KBM-7 (cell line): ENCODE measurements at regions not wholly inside any gene's neighbourhood (a gene's known extent, or its start where the extent isn't known, plus 50 kb on each side); places are given as distances from the start of the nearest gene placed in this dataset.

Experiments used
- DNase-seq: peaks from one replicate; pipeline ENCODE4 v3.0.0-alpha.2; 2015
- in situ Hi-C: fragments of 300-500 bp; cut with MboI; formaldehyde crosslinking; loops from 2 replicates; pipeline ENCODE4 v1.14.3; 2020; ENCODE audit warnings: low sequenced_read_pairs, low pct_unique_long_range_greater_than_20kb, mixed read lengths

DNA sequence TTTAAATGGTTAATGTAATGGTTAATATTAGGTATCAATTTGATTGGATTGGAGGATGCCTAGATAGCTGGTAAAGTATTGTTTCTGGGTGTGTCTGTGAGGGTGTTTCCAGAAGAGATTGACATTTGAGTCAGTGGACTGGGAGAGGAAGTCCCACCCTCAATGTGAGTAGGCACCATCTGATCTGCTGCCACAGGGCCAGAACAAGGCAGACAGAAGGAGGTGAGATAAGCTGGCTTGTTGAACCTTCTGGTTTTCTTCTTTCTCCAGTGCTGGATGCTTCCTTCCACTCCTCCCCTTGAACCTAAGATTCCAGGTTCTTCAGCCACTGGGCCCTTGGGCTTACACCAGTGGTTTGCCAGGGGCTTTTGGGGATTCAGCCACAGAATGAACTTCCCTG is 756.5 kb upstream of the LRFN5 start:
- in situ Hi-C loops: no loop called here
- no peak for DNase-seq

DNA sequence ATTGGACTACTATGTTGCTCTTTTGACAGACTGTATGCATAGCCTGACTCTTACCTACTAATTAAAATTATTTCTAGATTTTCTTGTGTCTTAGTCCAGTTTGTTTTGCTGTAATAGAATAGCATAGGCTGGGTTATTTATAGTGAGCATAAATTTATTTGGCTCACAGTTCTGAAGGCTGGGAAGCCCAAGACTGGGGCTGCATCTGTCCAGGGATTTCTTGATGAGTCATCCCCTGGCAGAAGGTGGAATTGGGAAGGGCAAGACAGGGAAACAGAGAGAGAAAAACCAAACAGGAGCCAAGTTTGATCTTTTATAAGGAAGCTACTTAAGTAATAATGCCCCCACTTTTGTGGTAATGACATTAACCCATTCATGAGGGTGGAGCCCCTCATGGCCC is 759.2 kb upstream of the LRFN5 start:
- in situ Hi-C loops: no loop called here
- DNase-seq: no peak

GRCh38 chr14:40842816-40843215 is 763.9 kb upstream of the LRFN5 start:
- in situ Hi-C loops: no loop called here
- DNase-seq: no peak

DNA sequence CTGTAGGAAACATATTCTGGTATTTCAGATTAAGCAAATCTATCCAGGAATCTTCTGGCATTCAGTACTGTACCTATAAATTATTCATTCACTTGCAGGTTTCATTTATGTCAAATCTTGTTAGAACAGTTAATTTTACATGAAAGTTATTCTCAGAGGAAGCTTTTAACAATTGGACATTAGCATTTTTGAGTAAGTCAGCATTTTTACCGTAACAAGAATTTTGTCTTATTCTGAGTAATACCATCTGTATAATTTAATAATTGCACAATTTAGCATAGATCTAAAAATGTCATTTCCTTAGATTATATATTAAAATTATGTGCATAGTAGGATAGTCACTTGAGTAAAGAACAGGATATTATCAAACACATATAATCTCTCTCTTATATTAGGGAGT is 764.8 kb upstream of the LRFN5 start:
- DNase-seq: no peak
- in situ Hi-C loops: no loop called here

DNA sequence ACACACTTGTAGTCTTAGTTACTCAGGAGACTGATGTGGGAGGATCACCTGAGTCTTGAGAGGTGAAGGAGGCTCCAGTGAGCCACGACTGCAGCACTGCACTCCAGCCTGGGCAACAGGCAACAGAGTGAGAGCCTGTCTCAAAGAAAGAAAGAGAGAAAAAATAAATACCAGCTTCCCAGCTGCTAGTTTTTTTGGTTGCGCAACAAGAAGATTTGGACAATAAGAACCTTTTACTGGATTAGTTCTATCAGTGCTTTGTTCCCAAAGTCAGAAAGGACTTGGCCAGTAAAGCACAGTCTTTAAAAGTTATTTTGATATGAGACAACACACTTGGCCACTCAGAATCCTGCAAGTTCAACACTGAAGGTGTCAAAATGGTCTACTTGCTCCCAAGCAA is 768.1 kb upstream of the LRFN5 start:
- DNase-seq: no peak
- in situ Hi-C loops: no loop called here

DNA sequence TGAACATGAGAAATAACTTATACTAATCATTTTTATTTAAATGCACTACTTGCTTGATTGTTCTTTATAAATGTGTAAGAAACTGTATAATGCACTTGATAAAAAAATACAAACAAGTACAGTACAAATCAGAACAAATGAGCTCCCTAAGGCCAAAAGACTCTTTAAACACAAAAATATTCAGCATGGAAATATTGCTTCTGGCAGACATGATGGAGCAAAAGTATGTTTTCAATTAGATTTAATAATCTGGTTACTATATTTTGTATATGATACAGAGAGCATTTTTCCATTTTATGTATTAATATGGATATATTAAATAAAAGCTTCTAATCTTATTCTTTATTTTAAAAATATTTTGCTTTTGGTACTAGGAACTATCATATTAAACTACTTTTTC is 800.2 kb upstream of the LRFN5 start:
- in situ Hi-C loops: no loop called here
- no peak for DNase-seq

- in situ Hi-C loops: no loop called here
- DNase-seq: no peak
Observed at GRCh38 chr14:40796168-40796567, 810.5 kb upstream of the LRFN5 start.

DNA sequence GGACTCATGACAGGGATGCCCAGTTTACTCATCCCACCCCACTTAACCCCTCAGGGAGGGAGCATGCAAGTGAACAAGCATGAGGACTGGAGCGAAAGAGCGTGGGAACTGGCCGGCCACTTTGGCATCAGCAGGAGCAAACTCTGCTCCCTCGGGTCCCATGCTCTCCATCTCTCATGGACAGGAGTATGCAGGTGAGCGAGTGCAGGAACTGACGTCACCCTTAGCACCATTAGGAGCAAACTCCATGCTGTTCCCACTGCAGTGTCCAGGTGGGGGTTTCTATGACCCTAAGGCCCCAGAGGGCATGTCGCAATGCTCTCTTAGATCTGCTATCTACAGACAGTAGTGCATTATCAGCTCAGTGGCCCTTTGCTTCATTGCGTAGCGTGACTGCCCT is 821.8 kb upstream of the LRFN5 start:
- DNase-seq: no peak
- in situ Hi-C loops: no loop called here

DNA sequence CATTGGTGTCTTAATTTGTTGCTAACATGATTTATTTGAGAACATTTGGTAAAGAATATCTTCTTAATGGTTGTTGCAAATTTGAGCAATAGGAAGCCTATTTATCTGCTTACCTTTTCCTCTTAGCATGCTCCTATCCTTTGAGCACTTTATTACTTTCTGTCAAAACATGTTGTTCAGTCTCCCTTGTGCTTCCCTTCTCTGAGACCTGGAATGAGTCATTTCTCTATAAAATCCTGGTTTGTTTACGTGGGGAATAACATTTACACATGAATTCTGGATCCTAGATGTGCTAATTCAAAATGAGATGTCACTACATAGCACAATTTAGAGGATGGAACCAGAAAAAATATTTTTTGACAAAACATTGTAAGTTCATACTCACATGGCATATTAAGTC is 844.0 kb upstream of the LRFN5 start:
- in situ Hi-C loops: no loop called here
- DNase-seq: no peak

DNA sequence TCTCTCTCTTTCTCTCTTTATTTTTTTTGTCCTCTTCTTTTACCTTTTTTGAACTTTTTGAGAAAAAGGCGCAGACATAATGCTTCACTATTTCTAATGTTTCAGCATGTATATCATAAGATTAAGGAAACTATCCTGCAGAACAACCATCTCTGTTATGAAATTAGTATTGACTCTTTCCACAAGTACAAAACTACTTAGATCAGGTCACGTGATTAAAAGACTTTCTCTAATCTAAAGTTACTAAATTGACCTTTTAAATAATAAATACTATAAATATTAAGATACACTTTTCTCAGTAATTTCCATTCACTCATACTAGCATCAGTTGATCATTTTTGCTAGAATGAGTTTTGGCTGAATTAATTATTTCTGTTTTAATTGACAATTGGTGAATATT is 844.5 kb upstream of the LRFN5 start:
- in situ Hi-C loops: no loop called here
- no peak for DNase-seq

DNA sequence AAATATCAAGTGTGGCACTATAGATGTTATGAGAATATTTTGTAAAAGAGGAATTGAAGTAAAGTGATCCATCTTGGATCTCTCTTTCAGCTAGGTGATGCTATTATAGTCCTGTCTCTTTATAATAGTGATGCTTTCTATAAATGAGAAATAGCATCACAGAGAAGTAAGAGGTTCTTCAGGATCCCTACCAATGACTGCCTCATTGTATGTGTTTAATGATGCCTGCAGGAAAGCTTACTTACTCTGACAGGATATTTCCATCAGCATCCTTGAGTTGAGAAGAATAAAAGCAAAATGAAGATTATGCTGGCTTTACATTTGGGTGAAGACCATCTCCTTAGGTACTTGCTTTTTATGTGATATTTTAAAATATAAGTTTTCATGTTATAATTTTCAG is 846.0 kb upstream of the LRFN5 start:
- in situ Hi-C loops: no loop called here
- no peak for DNase-seq

DNA sequence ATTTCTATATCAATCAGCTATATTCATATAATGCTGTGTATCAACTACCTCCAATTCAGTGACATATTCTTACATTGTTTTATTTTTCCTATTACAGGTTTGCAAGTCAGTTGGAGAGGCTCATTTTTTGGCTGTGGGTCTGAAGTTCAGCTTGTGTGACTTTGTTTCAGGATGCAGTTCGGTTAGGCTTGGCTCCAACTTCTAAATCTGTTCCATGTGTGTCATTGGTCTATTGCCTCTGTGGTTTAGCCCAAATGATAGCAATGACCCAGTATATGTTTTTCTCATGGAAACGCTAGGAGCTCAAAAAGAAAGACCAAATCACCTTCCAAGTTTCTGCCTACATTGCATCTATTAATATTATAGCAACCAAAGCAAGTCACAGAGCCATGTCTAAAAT is 848.6 kb upstream of the LRFN5 start:
- DNase-seq: no peak
- in situ Hi-C loops: no loop called here

DNA sequence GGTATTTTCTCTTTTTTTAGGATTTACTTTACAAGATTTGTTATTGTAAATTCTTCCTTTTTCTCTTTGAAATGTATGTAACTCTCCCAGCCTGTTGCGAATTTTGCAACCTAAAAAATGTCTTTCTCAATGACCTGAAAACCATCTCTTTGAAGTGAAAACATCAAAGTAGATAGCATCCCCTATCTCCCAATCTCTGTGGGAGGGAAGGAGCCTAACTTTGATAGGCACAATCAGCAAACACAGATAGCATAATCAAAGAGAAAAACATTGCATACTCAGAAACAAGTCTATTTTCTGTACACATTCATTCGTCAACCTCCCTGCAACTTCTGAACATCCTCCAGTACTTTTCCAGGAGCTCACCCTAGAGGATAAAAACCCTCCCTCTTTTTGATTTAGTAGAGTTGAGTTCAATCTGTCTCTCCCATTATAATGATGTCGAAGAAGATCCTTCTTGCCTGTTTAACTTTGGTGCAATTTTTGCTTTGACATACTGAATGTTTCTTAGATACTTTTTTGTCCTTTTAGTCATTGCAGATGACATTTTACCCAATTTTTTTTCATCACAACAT is 849.2 kb upstream of the LRFN5 start:
- no peak for DNase-seq
- in situ Hi-C loops: no loop called here

GRCh38 chr14:40733206-40733605 is 873.5 kb upstream of the LRFN5 start:
- DNase-seq: no peak
- in situ Hi-C loops: no loop called here

DNA sequence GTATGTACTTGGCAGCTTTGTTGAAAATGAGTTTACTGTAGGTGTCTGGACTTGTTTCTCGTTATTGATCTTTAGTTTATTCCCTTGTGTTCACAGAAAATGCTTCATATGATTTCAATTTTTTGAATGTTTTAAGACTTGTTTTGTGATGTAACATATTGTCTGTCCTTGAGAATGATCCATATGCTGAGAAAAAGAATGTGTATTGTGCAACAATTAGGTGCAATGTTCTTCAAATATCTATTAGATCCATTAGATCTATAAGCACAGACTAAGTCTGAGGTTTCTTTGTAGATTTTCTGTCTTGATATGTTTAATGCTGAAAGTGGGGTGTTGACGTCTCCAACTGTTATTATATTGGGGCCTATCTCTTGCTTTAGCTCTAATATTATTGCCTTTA is 879.6 kb upstream of the LRFN5 start:
- in situ Hi-C loops: no loop called here
- no peak for DNase-seq

DNA sequence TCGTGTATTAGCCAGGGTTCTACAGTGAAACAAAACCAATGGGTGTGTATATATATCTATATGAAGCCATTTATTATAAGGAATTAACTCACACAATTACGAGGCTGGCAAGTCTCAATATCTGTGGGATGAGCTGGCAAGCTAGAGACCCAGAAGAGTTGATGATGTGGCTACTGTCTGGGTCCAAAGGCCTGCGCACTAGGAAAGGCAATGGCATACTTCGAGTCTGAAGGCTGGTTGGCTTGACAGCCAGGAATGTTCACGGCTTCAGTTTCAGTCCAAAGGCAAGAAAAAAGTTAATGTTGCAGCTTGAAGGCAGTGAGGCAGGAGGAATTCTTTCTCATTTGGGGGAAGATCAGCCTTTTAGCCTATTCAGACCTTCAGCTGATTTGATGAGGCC is 893.3 kb upstream of the LRFN5 start:
- in situ Hi-C loops: no loop called here
- DNase-seq: no peak

DNA sequence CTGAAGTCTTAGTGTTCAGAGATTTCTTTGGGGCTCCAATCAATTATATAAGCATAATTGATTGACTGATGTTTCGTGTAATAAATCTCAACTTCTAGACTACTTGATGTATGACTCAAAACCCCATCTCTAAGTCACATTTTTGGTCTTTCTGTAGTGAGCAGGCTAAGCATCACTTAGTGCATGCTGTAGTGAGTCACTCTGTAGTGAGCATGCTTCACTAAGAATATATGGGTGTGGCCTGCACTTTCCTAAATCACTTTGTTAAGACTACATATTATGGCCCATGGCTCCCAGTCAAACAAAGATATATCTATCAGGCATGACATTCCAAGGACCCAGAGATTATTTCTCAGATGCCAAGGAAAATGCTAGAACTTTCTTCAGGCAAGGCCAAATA is 909.4 kb upstream of the LRFN5 start:
- no peak for DNase-seq
- in situ Hi-C loops: no loop called here

GRCh38 chr14:40694023-40694422 is 912.7 kb upstream of the LRFN5 start:
- in situ Hi-C loops: no loop called here
- DNase-seq: no peak

DNA sequence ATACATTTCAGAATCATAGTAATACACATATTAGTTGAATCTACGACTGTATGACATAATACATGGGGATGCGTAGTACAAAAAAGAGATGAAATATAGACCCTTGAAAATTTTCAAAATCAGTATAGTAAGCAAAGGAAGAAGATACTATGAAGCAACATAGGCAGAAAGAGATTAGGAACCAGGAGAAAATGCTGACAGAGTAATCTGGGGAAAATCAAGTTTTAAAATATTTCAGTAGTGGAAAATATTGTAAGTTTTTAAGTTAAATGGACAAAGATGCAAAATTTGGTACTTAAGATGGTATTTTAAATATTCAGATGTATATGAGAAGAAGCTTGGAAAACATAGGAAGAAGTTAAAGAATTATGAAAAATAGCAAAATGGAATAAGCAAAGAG is 915.6 kb upstream of the LRFN5 start:
- in situ Hi-C loops: no loop called here
- no peak for DNase-seq

DNA sequence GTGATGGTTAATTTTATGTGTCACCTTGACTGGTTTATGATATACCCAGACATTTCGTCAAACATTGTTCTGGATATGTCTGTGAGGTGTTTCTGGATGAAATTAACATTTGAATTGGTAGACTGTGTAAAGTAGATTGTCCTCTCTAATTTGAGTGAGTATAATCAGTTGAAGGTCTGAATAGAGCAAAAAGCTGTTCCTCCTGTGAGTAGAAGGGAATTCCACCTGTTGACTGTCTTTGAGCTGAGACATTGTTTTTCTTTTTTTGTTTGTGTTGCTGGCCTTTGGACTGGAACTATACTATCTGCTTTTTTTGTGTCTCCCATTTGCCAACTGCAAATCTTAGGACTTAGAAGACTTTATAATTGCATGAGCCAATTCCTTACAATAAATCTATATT is 920.9 kb upstream of the LRFN5 start:
- no peak for DNase-seq
- in situ Hi-C loops: no loop called here

DNA sequence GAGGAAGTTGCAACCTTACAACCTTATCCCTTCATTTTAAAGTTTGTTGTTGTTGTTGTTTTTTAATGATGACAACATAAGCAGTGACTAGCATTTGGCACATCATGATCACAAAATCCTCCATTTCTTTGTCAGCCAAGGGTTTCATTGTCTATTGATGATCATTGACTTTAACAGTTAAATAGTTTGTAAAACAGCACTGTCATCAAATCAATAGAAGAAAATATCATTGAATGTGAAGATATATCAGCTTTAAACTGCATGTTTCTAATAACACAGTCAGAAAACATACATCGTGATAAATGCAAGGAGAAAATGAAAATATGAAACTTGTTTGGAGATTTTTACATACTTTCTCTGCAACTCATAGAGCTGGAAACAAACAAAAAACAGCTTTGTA is 922.3 kb upstream of the LRFN5 start:
- in situ Hi-C loops: no loop called here
- no peak for DNase-seq
